Mammary epithelial cell (primary cell): ENCODE measurements at regions not wholly inside any gene's neighbourhood (a gene's known extent, or its start where the extent isn't known, plus 50 kb on each side); places are given as distances from the start of the nearest gene placed in this dataset.

ENCODE experiments used
- EZH2 ChIP-seq: IDR thresholded peaks from 2 replicates; pipeline ENCODE4 v1.6.1; 2012; ENCODE audit warnings: low read length, inconsistent platforms, borderline replicate concordance
- TF ChIP-seq, protein P1 (sequence below), 2 donors: IDR thresholded peaks in 1 of 2; conservative IDR thresholded peaks in 1 of 2; 2 replicates each; pipeline ENCODE4 v1.5.1; 2011 to 2012; ENCODE audit warnings: inconsistent platforms in 2 of 2, low read length in 2 of 2, mild to moderate bottlenecking in 2 of 2, control low read depth in 1 of 2, low read depth in 1 of 2; ENCODE audit not compliant: insufficient read depth in 1 of 2; ENCODE audit errors: extremely low read depth in 1 of 2

- TF ChIP-seq, protein P1, sequence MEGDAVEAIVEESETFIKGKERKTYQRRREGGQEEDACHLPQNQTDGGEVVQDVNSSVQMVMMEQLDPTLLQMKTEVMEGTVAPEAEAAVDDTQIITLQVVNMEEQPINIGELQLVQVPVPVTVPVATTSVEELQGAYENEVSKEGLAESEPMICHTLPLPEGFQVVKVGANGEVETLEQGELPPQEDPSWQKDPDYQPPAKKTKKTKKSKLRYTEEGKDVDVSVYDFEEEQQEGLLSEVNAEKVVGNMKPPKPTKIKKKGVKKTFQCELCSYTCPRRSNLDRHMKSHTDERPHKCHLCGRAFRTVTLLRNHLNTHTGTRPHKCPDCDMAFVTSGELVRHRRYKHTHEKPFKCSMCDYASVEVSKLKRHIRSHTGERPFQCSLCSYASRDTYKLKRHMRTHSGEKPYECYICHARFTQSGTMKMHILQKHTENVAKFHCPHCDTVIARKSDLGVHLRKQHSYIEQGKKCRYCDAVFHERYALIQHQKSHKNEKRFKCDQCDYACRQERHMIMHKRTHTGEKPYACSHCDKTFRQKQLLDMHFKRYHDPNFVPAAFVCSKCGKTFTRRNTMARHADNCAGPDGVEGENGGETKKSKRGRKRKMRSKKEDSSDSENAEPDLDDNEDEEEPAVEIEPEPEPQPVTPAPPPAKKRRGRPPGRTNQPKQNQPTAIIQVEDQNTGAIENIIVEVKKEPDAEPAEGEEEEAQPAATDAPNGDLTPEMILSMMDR (conservative IDR thresholded peaks at IDR 0.05 in 1 of 2, IDR thresholded peaks at IDR 0.05 in 1 of 2; ENCODE audit: extremely low read depth in 1 of 2, insufficient read depth in 1 of 2, low read depth in 1 of 2, low read length in 2 of 2) = no peak
- TF ChIP-seq EZH2 = no peak
Measured at GRCh38 chr6:163883984-163884383, 469.5 kb downstream of the QKI start.
